GM21825 (cell line): ENCODE measurements at regions not wholly inside any gene's neighbourhood (a gene's known extent, or its start where the extent isn't known, plus 50 kb on each side); places are given as distances from the start of the nearest gene placed in this dataset.
"Not testable (repeated sequence)": the region's sequence is repeated elsewhere in the genome, so short reads cannot be mapped to it uniquely, and the experiment has no call there.

Experiments used
- ATAC-seq: cut with Tn5 transposase; IDR thresholded peaks from one replicate; pipeline ENCODE4 v1.9.1; 2021; ENCODE audit warnings: mild to moderate bottlenecking, moderate library complexity; ENCODE audit not compliant: unreplicated experiment

- ATAC-seq = no peak
Observed at GRCh38 chr12:17361224-17361623, 728.8 kb downstream of the RERGL start.

GRCh38 chr12:17358835-17359234, 731.2 kb downstream of the RERGL start:
- ATAC-seq = no peak

- ATAC-seq = no peak
Observed at GRCh38 chr12:17357396-17357795, 732.6 kb downstream of the RERGL start.

- no peak for ATAC-seq
Observed at GRCh38 chr12:17352164-17352563, 737.8 kb downstream of the RERGL start.

- no peak for ATAC-seq
Observed at GRCh38 chr12:17348311-17348710, 741.7 kb downstream of the RERGL start.

GRCh38 chr12:17344649-17345048, 738.7 kb upstream of the LMO3 start:
- ATAC-seq = no peak

GRCh38 chr12:17342381-17342961, 736.5 kb upstream of the LMO3 start:
- no peak for ATAC-seq

GRCh38 chr12:17335487-17335886, 729.5 kb upstream of the LMO3 start:
- no peak for ATAC-seq

GRCh38 chr12:17334784-17335183, 728.8 kb upstream of the LMO3 start:
- ATAC-seq = no peak

GRCh38 chr12:17333287-17333686, 727.3 kb upstream of the LMO3 start:
- ATAC-seq = no peak

GRCh38 chr12:17326649-17327048, 720.7 kb upstream of the LMO3 start:
- ATAC-seq = no peak

- ATAC-seq = no peak
Observed at GRCh38 chr12:17322090-17322489, 716.1 kb upstream of the LMO3 start.

GRCh38 chr12:17304503-17305347, 698.8 kb upstream of the LMO3 start:
- no peak for ATAC-seq

GRCh38 chr12:17302001-17302400, 696.0 kb upstream of the LMO3 start:
- ATAC-seq = no peak

- no peak for ATAC-seq
Observed at GRCh38 chr12:17301544-17301943, 695.6 kb upstream of the LMO3 start.

- ATAC-seq = no peak
Observed at GRCh38 chr12:17296882-17297281, 690.9 kb upstream of the LMO3 start.

- ATAC-seq = no peak
Observed at GRCh38 chr12:17286874-17287273, 680.9 kb upstream of the LMO3 start.

GRCh38 chr12:17284873-17285272, 678.9 kb upstream of the LMO3 start:
- ATAC-seq = no peak

- ATAC-seq = no peak
Observed at GRCh38 chr12:17283563-17283962, 677.6 kb upstream of the LMO3 start.

- not testable (repeated sequence) for ATAC-seq
Observed at GRCh38 chr12:17282169-17282568, 676.2 kb upstream of the LMO3 start.

- ATAC-seq = no peak
Observed at GRCh38 chr12:17278946-17279345, 673.0 kb upstream of the LMO3 start.

- no peak for ATAC-seq
Observed at GRCh38 chr12:17276196-17276595, 670.2 kb upstream of the LMO3 start.

GRCh38 chr12:17266856-17267255, 660.9 kb upstream of the LMO3 start:
- no peak for ATAC-seq
